ENCODE measurements at regions not wholly inside any gene's neighbourhood (a gene's known extent, or its start where the extent isn't known, plus 50 kb on each side); places are given as distances from the start of the nearest gene placed in this dataset.

GRCh38 chr3:139728414-139728813 is 50.6 kb upstream of the NMNAT3 start:
- DNase-seq = no peak
